HEK293 (cell line): ENCODE measurements at regions not wholly inside any gene's neighbourhood (a gene's known extent, or its start where the extent isn't known, plus 50 kb on each side); places are given as distances from the start of the nearest gene placed in this dataset.

Experiments used
- CTCF ChIP-seq: fragments of 450-650 bp; formaldehyde crosslinking; IDR thresholded peaks from 2 replicates; pipeline ENCODE4 v1.5.1; 2016; ENCODE audit warnings: missing biosample characterization, missing genetic modification characterization
- RBAK ChIP-seq: fragments of 450-650 bp; formaldehyde crosslinking; IDR thresholded peaks from 2 replicates; pipeline ENCODE4 v1.5.1; 2016; ENCODE audit warnings: missing biosample characterization, missing genetic modification characterization
- ZNF133 ChIP-seq: fragments of 450-650 bp; formaldehyde crosslinking; IDR thresholded peaks from 2 replicates; pipeline ENCODE4 v1.5.1; 2016; ENCODE audit warnings: missing biosample characterization, missing genetic modification characterization
- ZNF138 ChIP-seq: fragments of 450-650 bp; formaldehyde crosslinking; IDR thresholded peaks from 2 replicates; pipeline ENCODE4 v1.5.1; 2016; ENCODE audit warnings: missing biosample characterization, missing genetic modification characterization, borderline replicate concordance
- ZNF433 ChIP-seq: fragments of 450-650 bp; formaldehyde crosslinking; IDR thresholded peaks from 2 replicates; pipeline ENCODE4 v1.5.1; 2016; ENCODE audit warnings: missing biosample characterization, missing genetic modification characterization, low read depth
- ZNF654 ChIP-seq: fragments of 450-650 bp; formaldehyde crosslinking; IDR thresholded peaks from 2 replicates; pipeline ENCODE4 v1.5.1; 2016; ENCODE audit warnings: low read depth, missing biosample characterization, missing genetic modification characterization
- ZNF776 ChIP-seq: fragments of 450-650 bp; formaldehyde crosslinking; IDR thresholded peaks from 2 replicates; pipeline ENCODE4 v1.5.0; 2017; ENCODE audit warnings: missing biosample characterization, missing genetic modification characterization, borderline replicate concordance
- ZSCAN30 ChIP-seq: fragments of 450-650 bp; IDR thresholded peaks from 2 replicates; pipeline ENCODE4 v1.5.1; 2018; ENCODE audit warnings: missing biosample characterization, mild to moderate bottlenecking, missing genetic modification characterization, moderate library complexity
- TF ChIP-seq, protein P1 (sequence below): fragments of 450-650 bp; formaldehyde crosslinking; IDR thresholded peaks from 2 replicates; pipeline ENCODE4 v1.5.1; 2016; ENCODE audit warnings: missing biosample characterization, missing genetic modification characterization

GRCh38 chr3:171532294-171532693 is 72.1 kb upstream of the TNIK start:
- TF ChIP-seq CTCF (tag by site-specific recombination) (no peak), ZNF776 (no peak), ZSCAN30 (tag by site-specific recombination) (no peak), ZNF133 (tag by site-specific recombination) (no peak), ZNF138 (tag by site-specific recombination) (no peak), ZNF654 (tag by site-specific recombination) (no peak), ZNF433 (tag by site-specific recombination) (no peak), RBAK (no peak)
- TF ChIP-seq, protein P1, sequence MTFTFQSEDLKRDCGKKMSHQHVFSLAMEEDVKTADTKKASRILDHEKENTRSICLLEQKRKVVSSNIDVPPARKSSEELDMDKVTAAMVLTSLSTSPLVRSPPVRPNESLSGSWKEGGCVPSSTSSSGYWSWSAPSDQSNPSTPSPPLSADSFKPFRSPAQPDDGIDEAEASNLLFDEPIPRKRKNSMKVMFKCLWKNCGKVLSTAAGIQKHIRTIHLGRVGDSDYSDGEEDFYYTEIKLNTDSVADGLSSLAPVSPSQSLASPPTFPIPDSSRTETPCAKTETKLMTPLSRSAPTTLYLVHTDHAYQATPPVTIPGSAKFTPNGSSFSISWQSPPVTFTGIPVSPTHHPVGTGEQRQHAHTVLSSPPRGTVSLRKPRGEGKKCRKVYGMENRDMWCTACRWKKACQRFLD: no peak
